GM13976 (cell line): ENCODE measurements at regions not wholly inside any gene's neighbourhood (a gene's known extent, or its start where the extent isn't known, plus 50 kb on each side); places are given as distances from the start of the nearest gene placed in this dataset.

ENCODE experiments used
- DNase-seq: peaks from one replicate; pipeline ENCODE4 v3.0.0; 2012; ENCODE audit warnings: low spot score
- in situ Hi-C: fragments of 300-500 bp; cut with MboI; formaldehyde crosslinking; loops from one replicate; pipeline ENCODE4 v1.12.0; 2022; ENCODE audit warnings: low sequenced_read_pairs, mixed read lengths, inconsistent platforms; ENCODE audit not compliant: unreplicated experiment
- TF ChIP-seq, protein P1 (sequence below): IDR thresholded peaks from 2 replicates; pipeline ENCODE4 v1.5.1; 2012; ENCODE audit warnings: borderline replicate concordance, mild to moderate bottlenecking; ENCODE audit not compliant: insufficient read depth; ENCODE audit errors: extremely low read depth, missing control alignments, control extremely low read depth

DNA sequence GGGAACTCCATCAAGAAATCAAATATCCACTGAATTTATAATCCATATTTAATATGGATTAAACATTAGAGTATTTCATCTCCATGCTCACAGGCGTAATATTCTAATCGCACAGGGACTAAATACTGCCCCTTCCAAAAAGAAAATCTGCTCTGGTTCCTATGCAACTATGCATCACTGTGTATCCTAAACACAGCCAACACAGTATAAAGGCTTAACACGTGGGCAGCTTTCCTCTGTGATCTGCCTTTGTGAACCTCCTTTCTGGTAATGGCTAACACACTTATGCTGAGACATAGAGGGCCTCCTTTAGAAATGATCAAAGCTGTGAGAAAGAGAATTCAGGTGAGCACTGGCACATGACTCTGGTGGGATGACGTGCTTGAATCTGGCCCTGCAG lies 110.2 kb downstream of the RAB11FIP2 start:
- TF ChIP-seq, protein P1, sequence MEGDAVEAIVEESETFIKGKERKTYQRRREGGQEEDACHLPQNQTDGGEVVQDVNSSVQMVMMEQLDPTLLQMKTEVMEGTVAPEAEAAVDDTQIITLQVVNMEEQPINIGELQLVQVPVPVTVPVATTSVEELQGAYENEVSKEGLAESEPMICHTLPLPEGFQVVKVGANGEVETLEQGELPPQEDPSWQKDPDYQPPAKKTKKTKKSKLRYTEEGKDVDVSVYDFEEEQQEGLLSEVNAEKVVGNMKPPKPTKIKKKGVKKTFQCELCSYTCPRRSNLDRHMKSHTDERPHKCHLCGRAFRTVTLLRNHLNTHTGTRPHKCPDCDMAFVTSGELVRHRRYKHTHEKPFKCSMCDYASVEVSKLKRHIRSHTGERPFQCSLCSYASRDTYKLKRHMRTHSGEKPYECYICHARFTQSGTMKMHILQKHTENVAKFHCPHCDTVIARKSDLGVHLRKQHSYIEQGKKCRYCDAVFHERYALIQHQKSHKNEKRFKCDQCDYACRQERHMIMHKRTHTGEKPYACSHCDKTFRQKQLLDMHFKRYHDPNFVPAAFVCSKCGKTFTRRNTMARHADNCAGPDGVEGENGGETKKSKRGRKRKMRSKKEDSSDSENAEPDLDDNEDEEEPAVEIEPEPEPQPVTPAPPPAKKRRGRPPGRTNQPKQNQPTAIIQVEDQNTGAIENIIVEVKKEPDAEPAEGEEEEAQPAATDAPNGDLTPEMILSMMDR: no peak
- DNase-seq: no peak
- in situ Hi-C loops: no loop called here

DNA sequence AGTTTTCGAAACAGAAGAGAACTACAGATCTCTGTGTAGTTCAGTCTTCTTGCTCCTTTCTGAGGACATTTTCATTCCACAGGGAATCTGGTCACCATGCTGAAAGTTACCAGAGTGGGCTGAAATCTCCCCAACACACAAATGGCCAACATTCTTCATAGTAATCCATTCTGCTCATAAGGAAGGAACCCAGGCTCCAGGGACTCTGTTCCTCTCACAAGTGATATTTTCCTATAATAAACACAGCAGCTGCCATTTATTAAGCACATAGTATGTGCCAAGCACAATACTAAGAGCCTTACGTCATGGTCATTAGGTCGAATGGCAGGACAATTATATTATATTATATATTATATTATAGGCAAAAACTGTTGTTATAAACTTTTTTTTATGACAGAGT lies 109.8 kb downstream of the RAB11FIP2 start:
- DNase-seq: no peak
- in situ Hi-C loops: no loop called here
- TF ChIP-seq, protein P1: no peak

DNA sequence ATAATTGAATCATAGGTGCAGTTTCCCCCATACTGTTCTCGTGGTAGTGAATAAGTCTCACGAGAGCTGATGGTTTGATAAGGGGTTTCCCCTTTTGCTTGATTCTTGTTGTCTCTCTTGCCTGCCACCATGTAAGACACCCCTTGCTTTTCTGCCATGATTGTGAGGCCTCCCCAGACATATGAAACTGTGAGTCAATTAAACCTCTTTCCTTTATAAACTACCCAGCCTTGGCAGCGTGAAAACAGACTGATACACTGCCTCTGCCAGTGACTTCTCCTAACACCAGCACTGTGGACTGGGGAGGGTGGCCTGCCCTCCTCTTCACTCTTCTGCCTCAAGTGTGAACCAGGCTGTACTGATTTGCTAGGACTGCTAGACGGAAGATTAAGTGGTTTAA lies 108.6 kb downstream of the RAB11FIP2 start:
- DNase-seq: no peak
- TF ChIP-seq, protein P1: no peak
- in situ Hi-C loops: no loop called here

DNA sequence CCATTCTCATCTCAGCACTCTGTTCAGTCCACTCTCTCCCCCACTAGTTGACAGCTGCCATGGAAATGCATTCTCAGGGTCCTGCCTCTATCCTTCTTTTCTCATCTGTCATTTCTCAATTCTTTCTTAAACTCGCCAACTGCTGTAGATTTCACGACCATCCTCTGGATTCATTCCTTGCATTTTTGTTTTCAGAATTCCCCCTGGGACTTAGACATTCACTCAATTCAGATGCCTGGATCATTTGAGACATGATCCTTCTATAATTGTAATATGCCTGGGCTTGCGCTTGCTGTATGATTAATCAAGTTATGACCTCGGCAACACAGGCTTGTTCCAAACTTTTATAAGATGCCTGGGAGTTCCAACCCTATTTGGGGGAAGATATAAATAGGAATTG lies 104.5 kb downstream of the RAB11FIP2 start:
- in situ Hi-C loops: no loop called here
- TF ChIP-seq, protein P1: no peak
- no peak for DNase-seq

DNA sequence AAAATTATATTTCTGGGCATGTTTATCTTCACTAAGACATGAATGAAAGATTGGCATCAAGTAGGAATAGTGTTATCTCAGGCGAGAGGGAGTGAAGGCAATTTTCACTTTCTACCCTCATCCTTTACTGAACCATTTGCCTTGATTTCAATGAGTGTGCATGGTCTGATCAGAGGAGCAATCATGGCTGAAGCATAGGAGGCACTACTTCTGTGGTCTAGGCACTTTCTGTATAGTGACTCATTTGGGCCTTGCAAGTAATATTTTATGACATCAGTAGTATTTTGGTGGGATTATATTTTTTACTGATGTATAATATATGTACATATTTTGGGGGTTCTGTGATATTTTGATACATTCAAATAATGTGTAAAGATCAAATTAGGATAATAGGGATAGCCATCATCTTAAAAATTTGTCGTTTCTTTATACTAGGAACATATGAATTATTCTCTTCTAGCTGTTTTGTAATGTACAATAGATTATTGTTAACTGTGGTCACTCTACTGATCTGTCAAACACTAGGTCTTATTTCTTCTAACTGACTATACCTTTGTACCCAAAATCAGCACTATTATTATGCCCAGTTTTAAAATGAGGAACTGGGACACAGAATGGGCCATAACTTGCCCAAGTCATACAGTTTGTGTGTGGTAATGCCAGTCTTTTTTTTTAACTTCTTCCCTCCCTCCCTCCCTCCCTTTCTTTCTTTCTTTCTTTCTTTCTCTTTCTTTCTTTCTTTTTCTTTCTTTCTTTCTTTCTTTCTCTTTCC lies 101.9 kb downstream of the RAB11FIP2 start:
- in situ Hi-C loops: no loop called here

DNA sequence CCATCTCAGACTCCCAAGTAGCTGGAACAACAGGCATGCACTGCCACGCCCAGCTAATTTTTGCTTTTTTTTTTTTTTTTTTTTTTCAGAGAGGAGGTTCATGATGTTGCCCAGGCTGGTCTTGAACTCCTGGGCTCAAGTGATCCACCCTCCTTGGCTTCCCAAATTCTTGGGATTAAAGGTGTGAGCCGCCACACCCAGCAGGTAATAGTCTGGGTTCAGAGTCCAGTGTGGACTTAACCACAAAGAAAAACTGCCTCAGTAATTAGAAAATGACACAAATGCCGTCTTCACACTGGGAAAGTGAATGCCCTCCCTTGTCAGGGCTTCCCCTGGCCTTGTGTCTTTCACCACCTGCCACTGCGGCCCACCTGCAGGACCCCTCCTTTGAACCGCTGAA lies 101.1 kb downstream of the RAB11FIP2 start:
- no peak for DNase-seq

More for the DNA sequence above, 101.9 kb downstream of the RAB11FIP2 start:
- TF ChIP-seq, protein P1: no peak
- no peak for DNase-seq

More for the DNA sequence above, 101.1 kb downstream of the RAB11FIP2 start:
- in situ Hi-C loops: no loop called here
- TF ChIP-seq, protein P1: no peak
